PC-9 (cell line): ENCODE measurements at regions not wholly inside any gene's neighbourhood (a gene's known extent, or its start where the extent isn't known, plus 50 kb on each side); places are given as distances from the start of the nearest gene placed in this dataset.

Experiments
- BruUV-seq: library from RNA; stranded (reverse); fragments of 400-500 nt; replicated peaks from 2 replicates; lab custom pipeline; 2021; lab: Mats Ljungman, UMichigan
- CTCF ChIA-PET: fragments of 300-600 bp; sonication (Branson Sonifier 250); formaldehyde crosslinking; loops from one replicate; lab custom pipeline; 2022; ENCODE audit warnings: antibody characterized with exemption; lab: Charles Lee
- POLR2A ChIA-PET: fragments of 300-600 bp; sonication (Branson Sonifier 250); formaldehyde crosslinking; loops from one replicate; lab custom pipeline; 2022; ENCODE audit warnings: antibody characterized with exemption; ENCODE audit not compliant: unreplicated experiment; lab: Charles Lee
- DNase-seq, 2 experiments: peaks; one replicate each; pipeline versions ENCODE4 v3.0.0 to v3.0.0-alpha.2; 2015 to 2022; ENCODE audit warnings: mixed read lengths in 1 of 2
- H2AFZ ChIP-seq: fragments of 200-600 bp; sonication (generic); 2 replicates; pipeline ENCODE4 v1.8.1; 2017; ENCODE audit warnings: antibody characterized with exemption
- H3F3A ChIP-seq: fragments of 200-600 bp; sonication (generic); 2 replicates; pipeline ENCODE4 v1.8.1; 2017; ENCODE audit warnings: antibody characterized with exemption, mild to moderate bottlenecking, low read depth; ENCODE audit not compliant: insufficient read depth
- H3K27ac ChIP-seq: fragments of 200-600 bp; sonication (generic); 2 replicates; pipeline ENCODE4 v1.6.1; 2016; ENCODE audit warnings: mixed run types
- H3K27me3 ChIP-seq: fragments of 200-600 bp; sonication (generic); 2 replicates; pipeline ENCODE4 v1.6.1; 2016; ENCODE audit warnings: low read depth, mixed run types; ENCODE audit not compliant: insufficient read depth
- H3K36me3 ChIP-seq: fragments of 200-600 bp; sonication (generic); 2 replicates; pipeline ENCODE4 v1.6.1; 2016; ENCODE audit warnings: low read depth, mixed run types
- H3K4me1 ChIP-seq: fragments of 200-600 bp; sonication (generic); replicated peaks from 2 replicates; pipeline ENCODE4 v1.6.1; 2016; ENCODE audit warnings: mixed run types; ENCODE audit not compliant: insufficient read depth
- H3K4me2 ChIP-seq: fragments of 200-600 bp; sonication (generic); 2 replicates; pipeline ENCODE4 v1.6.1; 2017; ENCODE audit warnings: mixed run types
- H3K4me3 ChIP-seq: fragments of 200-600 bp; sonication (generic); 2 replicates; pipeline ENCODE4 v1.6.1; 2016; ENCODE audit warnings: mixed run types
- H3K79me2 ChIP-seq: fragments of 200-600 bp; sonication (generic); 2 replicates; pipeline ENCODE4 v1.6.1; 2017; ENCODE audit warnings: low read depth, mixed run types
- H3K9me2 ChIP-seq: fragments of 200-600 bp; sonication (generic); 2 replicates; pipeline ENCODE4 v1.8.1; 2017; ENCODE audit warnings: mild to moderate bottlenecking; ENCODE audit not compliant: insufficient read depth
- H3K9me3 ChIP-seq: fragments of 200-600 bp; sonication (generic); 2 replicates; pipeline ENCODE4 v1.8.1; 2016; ENCODE audit warnings: low read depth; ENCODE audit not compliant: insufficient read depth
- H4K20me1 ChIP-seq: fragments of 200-600 bp; sonication (generic); 2 replicates; pipeline ENCODE4 v1.8.1; 2017; ENCODE audit not compliant: insufficient read depth
- CTCF ChIP-seq: fragments of 200-600 bp; sonication (generic); conservative IDR thresholded peaks from 2 replicates; pipeline ENCODE4 v1.6.1; 2017; ENCODE audit warnings: mixed run types, antibody characterized with exemption, mild to moderate bottlenecking, moderate library complexity
- EZH2 ChIP-seq: fragments of 200-600 bp; sonication (generic); IDR thresholded peaks from 2 replicates; pipeline ENCODE4 v1.8.0; 2017; ENCODE audit warnings: antibody characterized with exemption, low read depth
- intact Hi-C: fragments of 100-400 bp; cut with micrococcal nuclease; formaldehyde crosslinking; loops from one replicate; pipeline ENCODE4 v1.10.0; 2022; ENCODE audit not compliant: unreplicated experiment

DNA sequence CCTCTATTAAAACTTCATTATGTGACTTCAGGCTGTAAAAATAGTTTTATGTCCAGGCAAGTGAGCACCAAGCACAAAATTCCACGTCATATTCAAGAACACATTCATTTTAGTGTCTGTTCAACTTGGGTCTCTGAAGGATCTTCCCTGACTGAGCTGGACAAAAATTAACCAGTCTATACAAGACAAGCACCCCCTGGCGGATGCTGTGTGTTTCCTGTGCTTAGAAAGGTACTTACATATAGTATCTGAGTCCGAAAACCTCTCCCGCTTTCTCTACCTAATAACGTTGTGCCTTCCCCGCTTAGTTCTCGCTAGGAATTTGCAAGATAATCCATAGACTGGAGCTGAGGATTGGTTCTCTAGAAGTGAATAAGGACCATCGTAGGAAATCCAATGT is 2214.5 kb upstream of the TENM3 start:
- no peaks in the 10 kb centered on the region for H3K27me3 ChIP-seq
- no peaks in the 10 kb centered on the region for H3K4me1 ChIP-seq
- ChIA-PET POLR2A (no interaction called here), CTCF (no interaction called here)
- TF ChIP-seq EZH2 (no peak), CTCF (0 out of 2 replicates have a peak, but pooled peaks have one; percentile 27)
- H3K4me2 ChIP-seq, result no peak overlapping the region
- intact Hi-C loops, result no loop called here
- BruUV-seq, result no TSS peak
- no peaks in the 10 kb centered on the region for H4K20me1 ChIP-seq
- DNase-seq, result peak in 1 of 2 experiments; percentile 8
- no peak overlapping the region for H2AFZ ChIP-seq
- no peak overlapping the region for H3K27ac ChIP-seq
- H3F3A ChIP-seq, result no peaks in the 10 kb centered on the region
- no peaks in the 10 kb centered on the region for H3K36me3 ChIP-seq
- no peaks in the 10 kb centered on the region for H3K9me3 ChIP-seq
- no peaks in the 10 kb centered on the region for H3K79me2 ChIP-seq
- H3K4me3 ChIP-seq, result no peak overlapping the region
- no peaks in the 10 kb centered on the region for H3K9me2 ChIP-seq

DNA sequence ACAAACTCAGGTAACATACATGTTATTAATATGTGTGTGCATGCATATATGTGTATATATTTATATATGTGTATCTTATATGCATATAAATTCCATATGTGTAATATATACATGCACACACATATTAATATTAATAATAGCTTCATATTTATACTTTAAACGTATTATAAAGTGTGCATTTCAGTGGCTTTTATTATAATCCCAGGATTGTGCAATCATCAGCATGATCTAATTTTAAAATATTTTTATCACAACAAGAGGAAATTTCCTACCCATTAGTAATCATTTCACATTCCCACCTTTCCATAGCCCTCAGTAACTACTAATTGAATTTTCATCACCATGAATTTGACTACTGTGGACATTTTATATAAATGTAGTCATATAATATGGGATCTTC is 2211.9 kb upstream of the TENM3 start:
- no peak for DNase-seq
- H3F3A ChIP-seq, result no peaks in the 10 kb centered on the region
- H3K4me3 ChIP-seq, result no peak overlapping the region
- CTCF ChIA-PET, result no interaction called here
- H3K4me1 ChIP-seq, result no peaks in the 10 kb centered on the region
- H3K4me2 ChIP-seq, result no peak overlapping the region
- no TSS peak for BruUV-seq
- no peaks in the 10 kb centered on the region for H4K20me1 ChIP-seq
- intact Hi-C loops, result no loop called here
- no peak overlapping the region for H3K27ac ChIP-seq
- H3K9me2 ChIP-seq, result no peaks in the 10 kb centered on the region
- no peaks in the 10 kb centered on the region for H3K79me2 ChIP-seq
- TF ChIP-seq CTCF (no peak), EZH2 (no peak)
- no peak overlapping the region for H2AFZ ChIP-seq
- H3K36me3 ChIP-seq, result no peaks in the 10 kb centered on the region
- POLR2A ChIA-PET, result no interaction called here
- H3K27me3 ChIP-seq, result no peaks in the 10 kb centered on the region
- H3K9me3 ChIP-seq, result no peaks in the 10 kb centered on the region

DNA sequence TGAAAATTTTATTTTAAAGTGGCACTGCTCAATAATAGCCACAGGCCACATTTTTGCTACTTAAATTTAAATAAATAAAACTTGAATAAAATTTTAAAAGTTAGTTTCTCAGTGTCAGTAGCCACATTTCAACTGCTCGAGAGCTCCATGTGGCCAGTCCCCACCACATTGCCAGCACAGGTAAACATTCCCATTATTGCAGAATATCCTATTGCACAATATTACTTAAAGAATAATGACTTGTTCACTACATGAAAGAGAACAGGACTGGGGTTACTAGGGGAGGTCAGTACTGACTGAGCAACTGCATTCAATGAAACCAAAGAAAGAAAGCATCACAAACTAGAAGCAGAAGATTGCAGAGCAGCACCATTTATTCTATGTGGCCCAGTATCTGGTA is 2201.6 kb upstream of the TENM3 start:
- H3F3A ChIP-seq, result no peaks in the 10 kb centered on the region
- H2AFZ ChIP-seq, result no peak overlapping the region
- ChIA-PET POLR2A (no interaction called here), CTCF (no interaction called here)
- no peaks in the 10 kb centered on the region for H3K9me3 ChIP-seq
- intact Hi-C loops, result no loop called here
- no peaks in the 10 kb centered on the region for H4K20me1 ChIP-seq
- BruUV-seq, result no TSS peak
- no peak for DNase-seq
- no peaks in the 10 kb centered on the region for H3K4me1 ChIP-seq
- no peak for TF ChIP-seq CTCF
- TF ChIP-seq EZH2, result no peak
- H3K9me2 ChIP-seq, result no peaks in the 10 kb centered on the region
- no peaks in the 10 kb centered on the region for H3K27me3 ChIP-seq
- no peaks in the 10 kb centered on the region for H3K36me3 ChIP-seq
- H3K27ac ChIP-seq, result no peak overlapping the region
- no peak overlapping the region for H3K4me2 ChIP-seq
- H3K79me2 ChIP-seq, result no peaks in the 10 kb centered on the region
- H3K4me3 ChIP-seq, result no peak overlapping the region
